GM12878 (cell line): ENCODE measurements at regions not wholly inside any gene's neighbourhood (a gene's known extent, or its start where the extent isn't known, plus 50 kb on each side); places are given as distances from the start of the nearest gene placed in this dataset.

Experiments
- ATAC-seq: fragments of 200-7000 bp; cut with Tn5 transposase; 3 replicates; pipeline ENCODE4 v1.9.1; 2020; ENCODE audit warnings: mild to moderate bottlenecking, moderate library complexity
- BruUV-seq: library from RNA; stranded (reverse); fragments of 400-500 nt; replicated peaks from 2 replicates; lab custom pipeline; 2021; lab: Mats Ljungman, UMichigan
- CTCF ChIA-PET: fragments of 300-600 bp; sonication (Branson Sonifier 250); formaldehyde crosslinking; extraction: SDS; loops from one replicate; lab custom pipeline; 2021; ENCODE audit warnings: inconsistent platforms; lab: Yijun Ruan, JAX
- POLR2A ChIA-PET: fragments of 350-600 bp; formaldehyde crosslinking; extraction: SDS; loops from one replicate; lab custom pipeline; 2021; ENCODE audit warnings: inconsistent platforms; lab: Charles Lee
- RAD21 ChIA-PET: fragments of 300-600 bp; sonication (Branson Sonifier 250); formaldehyde crosslinking; loops from one replicate; lab custom pipeline; 2023; ENCODE audit warnings: antibody characterized with exemption; ENCODE audit not compliant: unreplicated experiment; lab: Charles Lee
- SMC1A ChIA-PET: fragments of 300-600 bp; sonication (Branson Sonifier 250); formaldehyde crosslinking; loops from one replicate; lab custom pipeline; 2023; ENCODE audit not compliant: unreplicated experiment, uncharacterized antibody; lab: Charles Lee
- DNase-seq: peaks from one replicate; pipeline ENCODE4 v3.0.0-alpha.2; 2011; ENCODE audit warnings: low read depth, low spot score
- FAIRE-seq: peaks from 3 replicates; lab custom pipeline; 2011; peaks lifted over from hg19 to GRCh38; lab: Jason Lieb, UNC
- H2AFZ ChIP-seq: 2 replicates; pipeline ENCODE4 v1.6.0; 2011; ENCODE audit warnings: low read depth, low read length, control low read depth; ENCODE audit not compliant: control insufficient read depth
- H3K27ac ChIP-seq: 2 replicates; pipeline ENCODE4 v1.5.1; 2011; ENCODE audit warnings: control low read depth; ENCODE audit not compliant: control insufficient read depth, insufficient read depth
- H3K27me3 ChIP-seq, 2 experiments: replicated peaks in 1 of 2; 2 replicates each; pipeline versions ENCODE4 v1.6.0 to v1.6.1; 2011; ENCODE audit warnings: low read length in 1 of 2; ENCODE audit not compliant: control insufficient read depth in 2 of 2, insufficient read depth in 2 of 2
- H3K36me3 ChIP-seq, 2 experiments: 2 replicates each; pipeline ENCODE4 v1.5.1; 2011; ENCODE audit warnings: low read length in 1 of 2; ENCODE audit not compliant: control insufficient read depth in 2 of 2, insufficient read depth in 2 of 2
- H3K4me1 ChIP-seq: 2 replicates; pipeline ENCODE4 v1.6.1; 2011; ENCODE audit warnings: mild to moderate bottlenecking, low read length, moderate library complexity, mixed read lengths; ENCODE audit not compliant: control insufficient read depth, insufficient read depth
- H3K4me2 ChIP-seq: 2 replicates; pipeline ENCODE4 v1.6.0; 2011; ENCODE audit warnings: control low read depth; ENCODE audit not compliant: control insufficient read depth, insufficient read depth
- H3K4me3 ChIP-seq: fragments of 200-600 bp; sonication (generic); 2 replicates; pipeline ENCODE4 v1.5.1; 2016
- H3K79me2 ChIP-seq: 2 replicates; pipeline ENCODE4 v1.6.0; 2011; ENCODE audit warnings: low read length; ENCODE audit not compliant: control insufficient read depth, insufficient read depth
- H3K9ac ChIP-seq: 2 replicates; pipeline ENCODE4 v1.8.0; 2011; ENCODE audit warnings: low read length, control low read depth, mixed read lengths; ENCODE audit not compliant: control insufficient read depth, insufficient read depth
- H3K9me3 ChIP-seq: replicated peaks from 3 replicates; pipeline ENCODE4 v1.5.1; 2011; ENCODE audit warnings: mild to moderate bottlenecking, low read length; ENCODE audit not compliant: control insufficient read depth, insufficient read depth
- H4K20me1 ChIP-seq: 2 replicates; pipeline ENCODE4 v1.6.0; 2011; ENCODE audit not compliant: control insufficient read depth, insufficient read depth
- NFXL1 ChIP-seq: fragments of 450-650 bp; IDR thresholded peaks from 2 replicates; pipeline ENCODE4 v1.6.1; 2017; ENCODE audit warnings: antibody characterized with exemption, mild to moderate bottlenecking, borderline replicate concordance
- SPI1 ChIP-seq: IDR thresholded peaks from 2 replicates; pipeline ENCODE4 v1.6.1; 2011; ENCODE audit warnings: low read depth, mild to moderate bottlenecking, low read length, moderate library complexity, borderline replicate concordance; ENCODE audit not compliant: insufficient read depth
- WGBS: methylation state at CpG from one replicate; pipeline ENCODE4 v1.1.6; 2016; ENCODE audit warnings: low lambda C conversion rate; ENCODE audit not compliant: insufficient replicate concordance, insufficient coverage; ENCODE audit errors: missing lambda C conversion rate; 5-methylcytosine and 5-hydroxymethylcytosine counted together
- in situ Hi-C: fragments of 300-500 bp; cut with MboI; formaldehyde crosslinking; loops from 9 replicates; pipeline ENCODE4 v1.14.3; 2018; ENCODE audit warnings: mixed read lengths
- intact Hi-C: fragments of 100-400 bp; cut with micrococcal nuclease; formaldehyde crosslinking; loops from one replicate; pipeline ENCODE4 v1.14.2; 2022; ENCODE audit not compliant: unreplicated experiment
- TF ChIP-seq, protein P1 (sequence below): IDR thresholded peaks from 2 replicates; pipeline ENCODE4 v1.6.1; 2012; ENCODE audit warnings: low read depth, low read length, improper control_type of control experiment

DNA sequence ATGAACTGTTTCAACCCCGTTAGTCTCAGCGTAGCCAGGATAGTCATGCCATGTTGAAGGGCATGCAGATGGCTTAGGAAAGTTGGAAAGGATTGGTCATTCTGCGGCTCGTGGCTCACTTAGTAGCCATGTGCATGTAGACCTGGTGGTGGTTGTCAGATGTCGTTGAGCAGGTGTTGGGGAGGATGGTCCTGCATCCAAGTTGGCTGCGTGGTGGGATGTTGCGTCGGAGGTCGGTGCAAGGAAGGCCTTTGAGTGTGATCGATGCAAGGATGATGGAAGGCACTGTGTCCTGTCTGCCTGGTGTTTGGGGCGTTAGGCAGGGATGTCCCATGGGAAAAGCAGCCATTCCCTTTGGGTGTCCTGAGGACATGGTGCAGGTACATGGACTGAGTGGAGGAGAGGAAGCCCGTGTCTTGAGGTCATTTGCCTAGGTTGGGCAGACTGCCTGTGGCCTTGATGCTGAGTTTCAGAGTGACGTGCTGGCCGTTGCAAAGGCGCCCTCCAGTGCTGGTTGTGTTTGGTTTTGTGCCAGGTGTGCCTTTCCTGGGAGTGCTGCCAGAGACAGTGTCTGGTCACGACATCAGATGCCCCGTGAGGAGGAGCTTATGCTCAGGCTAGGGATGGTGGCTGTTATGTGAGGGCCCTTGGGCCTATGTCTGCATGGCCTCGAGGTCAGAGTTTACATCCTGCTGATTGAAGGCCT, 103.4 kb downstream of the SNRPN start:
- WGBS = 66% methylated on average over 18 of the region's 18 CpGs
- SMC1A ChIA-PET = no interaction called here
- Histone ChIP-seq H3K4me1 (no peaks in the 10 kb centered on the region), H4K20me1 (no peaks in the 10 kb centered on the region), H3K9me3 (peaks cover 78% of the 10 kb centered on the region), H3K9ac (no peak overlapping the region), H3K36me3 (peaks cover 0 to 4% of the 10 kb centered on the region in 2 experiments; a peak in 2 of 4 replicates), H3K27ac (no peak overlapping the region), H3K4me2 (no peak overlapping the region), H3K4me3 (no peak overlapping the region), H2AFZ (no peak overlapping the region), H3K79me2 (no peaks in the 10 kb centered on the region), H3K27me3 (no peaks in the 10 kb centered on the region)
- DNase-seq (no peak), FAIRE-seq (no peak), ATAC-seq (no peak)
- POLR2A ChIA-PET = no interaction called here
- TF ChIP-seq NFXL1 = no peak
- in situ Hi-C loops (no loop called here), intact Hi-C loops (no loop called here)
- CTCF ChIA-PET = no interaction called here
- RAD21 ChIA-PET = no interaction called here
- BruUV-seq = no TSS peak

DNA sequence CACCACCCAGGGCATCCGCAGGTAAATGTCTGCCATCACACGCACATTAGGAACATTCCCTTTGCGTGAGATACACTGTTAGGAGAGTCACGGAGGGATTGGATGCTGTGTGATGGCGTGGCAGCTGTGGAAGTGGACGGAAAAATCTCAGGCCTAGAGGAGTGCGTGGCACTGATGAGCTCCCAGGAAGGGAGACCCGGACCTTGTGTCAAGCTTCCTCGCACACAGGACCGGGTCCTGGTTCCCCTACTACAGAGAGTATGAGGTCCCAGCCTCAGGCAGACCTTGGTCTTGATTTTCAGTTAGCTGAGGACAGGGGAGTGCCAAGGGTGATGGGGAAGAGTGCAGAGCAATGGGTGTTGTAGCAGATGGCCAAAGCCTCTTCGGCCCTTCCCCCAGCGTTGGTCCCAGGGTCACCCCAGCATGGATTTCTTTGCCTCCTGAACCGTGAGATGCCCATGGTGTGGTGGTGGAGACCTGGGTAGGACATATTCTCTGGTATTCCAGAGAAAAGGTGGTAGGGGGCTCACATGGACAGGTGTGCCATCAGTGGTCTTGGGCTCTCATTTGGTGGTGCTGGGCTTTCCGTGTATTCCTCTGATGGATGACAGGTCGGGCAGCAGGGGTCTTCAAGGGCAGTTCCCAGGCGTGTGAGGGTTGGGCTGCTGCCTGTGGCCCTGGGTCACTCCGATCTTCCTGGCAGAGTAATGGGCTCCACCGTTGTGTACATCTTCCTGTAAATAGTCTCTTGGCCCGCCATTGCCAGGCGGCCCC, 105.1 kb downstream of the SNRPN start:
- RAD21 ChIA-PET = no interaction called here
- 45% methylated on average over 19 of the region's 20 CpGs for WGBS
- no peaks in the 10 kb centered on the region for H3K27me3 ChIP-seq
- H4K20me1 ChIP-seq = no peaks in the 10 kb centered on the region
- TF ChIP-seq, protein P1, sequence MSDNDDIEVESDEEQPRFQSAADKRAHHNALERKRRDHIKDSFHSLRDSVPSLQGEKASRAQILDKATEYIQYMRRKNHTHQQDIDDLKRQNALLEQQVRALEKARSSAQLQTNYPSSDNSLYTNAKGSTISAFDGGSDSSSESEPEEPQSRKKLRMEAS = no peak
- no peak for TF ChIP-seq SPI1
- TF ChIP-seq, all 136 proteins: peak for 0
- no TSS peak for BruUV-seq
- Histone ChIP-seq H2AFZ (no peak overlapping the region), H3K4me3 (no peak overlapping the region), H3K9ac (no peak overlapping the region), H3K36me3 (peaks cover 0 to 4% of the 10 kb centered on the region in 2 experiments; a peak in 2 of 4 replicates), H3K79me2 (no peaks in the 10 kb centered on the region), H3K4me2 (no peak overlapping the region), H3K9me3 (peaks cover 76% of the 10 kb centered on the region), H3K27ac (no peak overlapping the region), H3K4me1 (no peaks in the 10 kb centered on the region)
- FAIRE-seq (no peak), ATAC-seq (no peak), DNase-seq (no peak)
- intact Hi-C loops (no loop called here), in situ Hi-C loops (no loop called here)
- SMC1A ChIA-PET = no interaction called here
- POLR2A ChIA-PET = no interaction called here
- CTCF ChIA-PET = no interaction called here
